GM12878 (cell line): ENCODE measurements at regions not wholly inside any gene's neighbourhood (a gene's known extent, or its start where the extent isn't known, plus 50 kb on each side); places are given as distances from the start of the nearest gene placed in this dataset.

ENCODE experiments used
- ATAC-seq: fragments of 200-7000 bp; cut with Tn5 transposase; 3 replicates; pipeline ENCODE4 v1.9.1; 2020; ENCODE audit warnings: mild to moderate bottlenecking, moderate library complexity
- BruUV-seq: library from RNA; stranded (reverse); fragments of 400-500 nt; replicated peaks from 2 replicates; lab custom pipeline; 2021; lab: Mats Ljungman, UMichigan
- CTCF ChIA-PET: fragments of 300-600 bp; sonication (Branson Sonifier 250); formaldehyde crosslinking; extraction: SDS; loops from one replicate; lab custom pipeline; 2021; ENCODE audit warnings: inconsistent platforms; lab: Yijun Ruan, JAX
- POLR2A ChIA-PET: fragments of 350-600 bp; formaldehyde crosslinking; extraction: SDS; loops from one replicate; lab custom pipeline; 2021; ENCODE audit warnings: inconsistent platforms; lab: Charles Lee
- RAD21 ChIA-PET: fragments of 300-600 bp; sonication (Branson Sonifier 250); formaldehyde crosslinking; loops from one replicate; lab custom pipeline; 2023; ENCODE audit warnings: antibody characterized with exemption; ENCODE audit not compliant: unreplicated experiment; lab: Charles Lee
- SMC1A ChIA-PET: fragments of 300-600 bp; sonication (Branson Sonifier 250); formaldehyde crosslinking; loops from one replicate; lab custom pipeline; 2023; ENCODE audit not compliant: unreplicated experiment, uncharacterized antibody; lab: Charles Lee
- DNase-seq: peaks from one replicate; pipeline ENCODE4 v3.0.0-alpha.2; 2011; ENCODE audit warnings: low read depth, low spot score
- FAIRE-seq: peaks from 3 replicates; lab custom pipeline; 2011; peaks lifted over from hg19 to GRCh38; lab: Jason Lieb, UNC
- H2AFZ ChIP-seq: 2 replicates; pipeline ENCODE4 v1.6.0; 2011; ENCODE audit warnings: low read depth, low read length, control low read depth; ENCODE audit not compliant: control insufficient read depth
- H3K27ac ChIP-seq: 2 replicates; pipeline ENCODE4 v1.5.1; 2011; ENCODE audit warnings: control low read depth; ENCODE audit not compliant: control insufficient read depth, insufficient read depth
- H3K27me3 ChIP-seq, 2 experiments: replicated peaks in 1 of 2; 2 replicates each; pipeline versions ENCODE4 v1.6.0 to v1.6.1; 2011; ENCODE audit warnings: low read length in 1 of 2; ENCODE audit not compliant: control insufficient read depth in 2 of 2, insufficient read depth in 2 of 2
- H3K36me3 ChIP-seq, 2 experiments: 2 replicates each; pipeline ENCODE4 v1.5.1; 2011; ENCODE audit warnings: low read length in 1 of 2; ENCODE audit not compliant: control insufficient read depth in 2 of 2, insufficient read depth in 2 of 2
- H3K4me1 ChIP-seq: 2 replicates; pipeline ENCODE4 v1.6.1; 2011; ENCODE audit warnings: mild to moderate bottlenecking, low read length, moderate library complexity, mixed read lengths; ENCODE audit not compliant: control insufficient read depth, insufficient read depth
- H3K4me2 ChIP-seq: 2 replicates; pipeline ENCODE4 v1.6.0; 2011; ENCODE audit warnings: control low read depth; ENCODE audit not compliant: control insufficient read depth, insufficient read depth
- H3K4me3 ChIP-seq: fragments of 200-600 bp; sonication (generic); 2 replicates; pipeline ENCODE4 v1.5.1; 2016
- H3K79me2 ChIP-seq: 2 replicates; pipeline ENCODE4 v1.6.0; 2011; ENCODE audit warnings: low read length; ENCODE audit not compliant: control insufficient read depth, insufficient read depth
- H3K9ac ChIP-seq: 2 replicates; pipeline ENCODE4 v1.8.0; 2011; ENCODE audit warnings: low read length, control low read depth, mixed read lengths; ENCODE audit not compliant: control insufficient read depth, insufficient read depth
- H3K9me3 ChIP-seq: replicated peaks from 3 replicates; pipeline ENCODE4 v1.5.1; 2011; ENCODE audit warnings: mild to moderate bottlenecking, low read length; ENCODE audit not compliant: control insufficient read depth, insufficient read depth
- H4K20me1 ChIP-seq: 2 replicates; pipeline ENCODE4 v1.6.0; 2011; ENCODE audit not compliant: control insufficient read depth, insufficient read depth
- CEBPB ChIP-seq, 2 experiments: fragments of 150-350 bp in 1 of 2; IDR thresholded peaks; 2 replicates each; pipeline ENCODE4 v1.6.1; 2012 to 2014; ENCODE audit warnings: low read depth in 2 of 2, low read length in 2 of 2, borderline replicate concordance in 1 of 2, inconsistent platforms in 1 of 2
- HDAC6 ChIP-seq: fragments of 200-600 bp; sonication (generic); IDR thresholded peaks from one replicate; pipeline ENCODE4 v1.8.0; 2017; ENCODE audit warnings: antibody characterized with exemption; ENCODE audit not compliant: unreplicated experiment
- JUND ChIP-seq: IDR thresholded peaks from 2 replicates; pipeline ENCODE4 v1.6.1; 2012; ENCODE audit warnings: low read depth, mild to moderate bottlenecking, low read length, improper control_type of control experiment, moderate library complexity
- MYC ChIP-seq: IDR thresholded peaks from 2 replicates; pipeline ENCODE4 v1.6.1; 2011; ENCODE audit warnings: mild to moderate bottlenecking, low read length, moderate library complexity, inconsistent platforms; ENCODE audit not compliant: insufficient read depth, insufficient replicate concordance, insufficient read length, severe bottlenecking
- NFYA ChIP-seq: IDR thresholded peaks from 2 replicates; pipeline ENCODE4 v1.6.1; 2011; ENCODE audit warnings: low read depth, mild to moderate bottlenecking, low read length, improper control_type of control experiment, borderline replicate concordance
- SIN3A ChIP-seq: IDR thresholded peaks from 2 replicates; pipeline ENCODE4 v1.6.1; 2012; ENCODE audit warnings: low read depth, low read length, improper control_type of control experiment
- SMAD1 ChIP-seq: fragments of 450-650 bp; IDR thresholded peaks from 2 replicates; pipeline ENCODE4 v1.6.1; 2018; ENCODE audit warnings: mild to moderate bottlenecking, low read depth; ENCODE audit not compliant: partially characterized antibody
- WRNIP1 ChIP-seq: IDR thresholded peaks from 2 replicates; pipeline ENCODE4 v1.6.1; 2011; ENCODE audit warnings: low read depth, low read length, improper control_type of control experiment, borderline replicate concordance
- ZNF384 ChIP-seq: IDR thresholded peaks from 2 replicates; pipeline ENCODE4 v1.6.1; 2012; ENCODE audit warnings: low read depth, mild to moderate bottlenecking, low read length, improper control_type of control experiment, borderline replicate concordance
- WGBS: methylation state at CpG from one replicate; pipeline ENCODE4 v1.1.6; 2016; ENCODE audit warnings: low lambda C conversion rate; ENCODE audit not compliant: insufficient replicate concordance, insufficient coverage; ENCODE audit errors: missing lambda C conversion rate; 5-methylcytosine and 5-hydroxymethylcytosine counted together
- in situ Hi-C: fragments of 300-500 bp; cut with MboI; formaldehyde crosslinking; loops from 9 replicates; pipeline ENCODE4 v1.14.3; 2018; ENCODE audit warnings: mixed read lengths
- intact Hi-C: fragments of 100-400 bp; cut with micrococcal nuclease; formaldehyde crosslinking; loops from one replicate; pipeline ENCODE4 v1.14.2; 2022; ENCODE audit not compliant: unreplicated experiment
- TF ChIP-seq, protein P1 (sequence below): IDR thresholded peaks from 2 replicates; pipeline ENCODE4 v1.6.1; 2012; ENCODE audit warnings: low read depth, low read length, improper control_type of control experiment
- TF ChIP-seq, protein P2 (sequence below): fragments of 450-650 bp; IDR thresholded peaks from 2 replicates; pipeline ENCODE4 v1.6.1; 2017; ENCODE audit warnings: mild to moderate bottlenecking, moderate library complexity
- TF ChIP-seq, protein P3 (sequence below): IDR thresholded peaks from 2 replicates; pipeline ENCODE4 v1.6.1; 2011; ENCODE audit warnings: low read depth, low read length, improper control_type of control experiment, borderline replicate concordance

DNA sequence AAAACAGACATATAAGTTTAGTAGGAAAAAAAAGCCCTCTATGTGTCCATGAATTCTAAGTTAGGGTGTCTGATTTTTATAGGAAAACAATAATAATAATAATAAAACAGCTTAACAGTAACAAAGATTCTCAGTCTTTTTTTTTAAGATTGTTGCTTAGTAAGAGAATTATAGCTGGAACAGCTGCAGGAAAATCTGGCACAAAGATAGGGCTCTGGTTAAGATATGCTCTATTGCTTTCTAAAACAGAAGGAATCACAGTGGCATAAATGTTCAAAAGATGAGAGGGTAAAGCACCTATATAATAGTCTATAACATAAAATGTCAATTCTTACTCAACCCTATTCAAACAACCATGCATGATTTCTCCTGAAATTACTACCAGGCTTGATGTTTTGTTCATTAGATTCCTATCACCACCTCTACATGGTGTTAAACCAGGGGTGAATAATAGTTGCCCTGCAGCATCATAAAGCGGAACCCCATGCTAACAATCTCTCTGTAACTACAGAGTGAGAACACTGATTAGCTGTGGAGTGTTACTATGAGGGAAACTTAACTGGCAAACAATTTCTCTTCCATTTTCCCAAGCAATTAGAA, 541.4 kb upstream of the MIR17HG start:
- H3K4me3 ChIP-seq: no peak overlapping the region
- H3K4me1 ChIP-seq: no peaks in the 10 kb centered on the region
- TF ChIP-seq WRNIP1: no peak
- TF ChIP-seq CEBPB (IDR thresholded peaks at IDR 0.05; ENCODE audit: borderline replicate concordance in 1 of 2, low read depth in 2 of 2, low read length in 2 of 2): no peak
- TF ChIP-seq ZNF384: no peak
- TF ChIP-seq SIN3A: no peak
- no peak for TF ChIP-seq NFYA
- no peak for TF ChIP-seq JUND
- TF ChIP-seq, protein P1, sequence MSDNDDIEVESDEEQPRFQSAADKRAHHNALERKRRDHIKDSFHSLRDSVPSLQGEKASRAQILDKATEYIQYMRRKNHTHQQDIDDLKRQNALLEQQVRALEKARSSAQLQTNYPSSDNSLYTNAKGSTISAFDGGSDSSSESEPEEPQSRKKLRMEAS: no peak
- TF ChIP-seq, protein P2, sequence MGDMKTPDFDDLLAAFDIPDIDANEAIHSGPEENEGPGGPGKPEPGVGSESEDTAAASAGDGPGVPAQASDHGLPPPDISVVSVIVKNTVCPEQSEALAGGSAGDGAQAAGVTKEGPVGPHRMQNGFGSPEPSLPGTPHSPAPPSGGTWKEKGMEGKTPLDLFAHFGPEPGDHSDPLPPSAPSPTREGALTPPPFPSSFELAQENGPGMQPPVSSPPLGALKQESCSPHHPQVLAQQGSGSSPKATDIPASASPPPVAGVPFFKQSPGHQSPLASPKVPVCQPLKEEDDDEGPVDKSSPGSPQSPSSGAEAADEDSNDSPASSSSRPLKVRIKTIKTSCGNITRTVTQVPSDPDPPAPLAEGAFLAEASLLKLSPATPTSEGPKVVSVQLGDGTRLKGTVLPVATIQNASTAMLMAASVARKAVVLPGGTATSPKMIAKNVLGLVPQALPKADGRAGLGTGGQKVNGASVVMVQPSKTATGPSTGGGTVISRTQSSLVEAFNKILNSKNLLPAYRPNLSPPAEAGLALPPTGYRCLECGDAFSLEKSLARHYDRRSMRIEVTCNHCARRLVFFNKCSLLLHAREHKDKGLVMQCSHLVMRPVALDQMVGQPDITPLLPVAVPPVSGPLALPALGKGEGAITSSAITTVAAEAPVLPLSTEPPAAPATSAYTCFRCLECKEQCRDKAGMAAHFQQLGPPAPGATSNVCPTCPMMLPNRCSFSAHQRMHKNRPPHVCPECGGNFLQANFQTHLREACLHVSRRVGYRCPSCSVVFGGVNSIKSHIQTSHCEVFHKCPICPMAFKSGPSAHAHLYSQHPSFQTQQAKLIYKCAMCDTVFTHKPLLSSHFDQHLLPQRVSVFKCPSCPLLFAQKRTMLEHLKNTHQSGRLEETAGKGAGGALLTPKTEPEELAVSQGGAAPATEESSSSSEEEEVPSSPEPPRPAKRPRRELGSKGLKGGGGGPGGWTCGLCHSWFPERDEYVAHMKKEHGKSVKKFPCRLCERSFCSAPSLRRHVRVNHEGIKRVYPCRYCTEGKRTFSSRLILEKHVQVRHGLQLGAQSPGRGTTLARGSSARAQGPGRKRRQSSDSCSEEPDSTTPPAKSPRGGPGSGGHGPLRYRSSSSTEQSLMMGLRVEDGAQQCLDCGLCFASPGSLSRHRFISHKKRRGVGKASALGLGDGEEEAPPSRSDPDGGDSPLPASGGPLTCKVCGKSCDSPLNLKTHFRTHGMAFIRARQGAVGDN: no peak
- TF ChIP-seq HDAC6: no peak
- TF ChIP-seq, protein P3, sequence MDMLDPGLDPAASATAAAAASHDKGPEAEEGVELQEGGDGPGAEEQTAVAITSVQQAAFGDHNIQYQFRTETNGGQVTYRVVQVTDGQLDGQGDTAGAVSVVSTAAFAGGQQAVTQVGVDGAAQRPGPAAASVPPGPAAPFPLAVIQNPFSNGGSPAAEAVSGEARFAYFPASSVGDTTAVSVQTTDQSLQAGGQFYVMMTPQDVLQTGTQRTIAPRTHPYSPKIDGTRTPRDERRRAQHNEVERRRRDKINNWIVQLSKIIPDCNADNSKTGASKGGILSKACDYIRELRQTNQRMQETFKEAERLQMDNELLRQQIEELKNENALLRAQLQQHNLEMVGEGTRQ: no peak
- no peak for TF ChIP-seq SMAD1
- TF ChIP-seq MYC: no peak
- SMC1A ChIA-PET: interaction anchor here (1.2 kb wide), 1 partner anchor 11 kb away, joined by 3 read pairs; no protein-coding TSS in a partner anchor
- H3K9ac ChIP-seq: no peak overlapping the region
- intact Hi-C loops: no loop called here
- RAD21 ChIA-PET: no interaction called here
- H3K79me2 ChIP-seq: no peaks in the 10 kb centered on the region
- FAIRE-seq (no peak), DNase-seq (no peak), ATAC-seq (no peak)
- no peaks in the 10 kb centered on the region for H3K36me3 ChIP-seq
- H3K27ac ChIP-seq: no peak overlapping the region
- no peaks in the 10 kb centered on the region for H4K20me1 ChIP-seq
- 0% methylated on average over 1 of the region's 1 CpG for WGBS
- POLR2A ChIA-PET: no interaction called here
- CTCF ChIA-PET: interaction anchor here (1.8 kb wide), 1 partner anchor 11 kb away, joined by 4 read pairs; no protein-coding TSS in a partner anchor
- H3K9me3 ChIP-seq: no peaks in the 10 kb centered on the region
- H3K4me2 ChIP-seq: no peak overlapping the region
- no TSS peak for BruUV-seq
- in situ Hi-C loops: no loop called here
- no peaks in the 10 kb centered on the region for H3K27me3 ChIP-seq
- H2AFZ ChIP-seq: no peak overlapping the region
